Mammary epithelial cell (primary cell): ENCODE measurements at regions not wholly inside any gene's neighbourhood (a gene's known extent, or its start where the extent isn't known, plus 50 kb on each side); places are given as distances from the start of the nearest gene placed in this dataset.

Experiments used
- CTCF ChIP-seq, 2 donors: IDR thresholded peaks in 1 of 2; conservative IDR thresholded peaks in 1 of 2; 2 replicates each; pipeline ENCODE4 v1.5.1; 2011 to 2012; ENCODE audit warnings: inconsistent platforms in 2 of 2, low read length in 2 of 2, mild to moderate bottlenecking in 2 of 2, control low read depth in 1 of 2, low read depth in 1 of 2; ENCODE audit not compliant: insufficient read depth in 1 of 2; ENCODE audit errors: extremely low read depth in 1 of 2
- EZH2 ChIP-seq: IDR thresholded peaks from 2 replicates; pipeline ENCODE4 v1.6.1; 2012; ENCODE audit warnings: low read length, inconsistent platforms, borderline replicate concordance

DNA sequence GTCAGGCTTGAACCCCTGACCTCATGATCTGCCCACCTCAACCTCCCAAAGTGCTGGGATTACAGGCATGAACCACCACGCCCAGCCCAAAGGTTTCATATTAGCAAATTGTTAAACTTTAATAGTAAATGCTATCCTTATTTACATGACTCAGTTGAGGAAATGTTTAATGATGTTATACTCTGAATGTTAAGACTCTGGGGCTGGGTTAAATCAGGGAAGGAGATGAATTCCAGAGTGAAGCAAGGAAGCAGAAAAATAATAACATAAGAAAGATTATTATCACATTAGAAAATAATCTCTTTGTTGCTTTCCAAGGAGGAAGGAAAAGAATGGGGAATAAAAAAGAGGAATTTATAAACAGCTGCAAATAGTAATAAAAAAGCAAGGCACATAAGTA, 105.3 kb downstream of the PTGS2 start:
- TF ChIP-seq CTCF (conservative IDR thresholded peaks at IDR 0.05 in 1 of 2, IDR thresholded peaks at IDR 0.05 in 1 of 2; ENCODE audit: extremely low read depth in 1 of 2, insufficient read depth in 1 of 2, low read depth in 1 of 2, low read length in 2 of 2) (no peak), EZH2 (no peak)
